ENCODE measurements at regions not wholly inside any gene's neighbourhood (a gene's known extent, or its start where the extent isn't known, plus 50 kb on each side); places are given as distances from the start of the nearest gene placed in this dataset.

GRCh38 chr9:90012949-90013348, 408.1 kb downstream of the GADD45G start:
- no peaks in the 10 kb centered on the region for H3K9me3 ChIP-seq (ENCODE audit: control insufficient read depth, low read depth, low read length)
- no peak overlapping the region for H3K4me3 ChIP-seq (ENCODE audit: low read length)
- no peak overlapping the region for H3K27ac ChIP-seq (ENCODE audit: low read length)

GRCh38 chr9:90013778-90014177, 409.0 kb downstream of the GADD45G start:
- no peak overlapping the region for H3K27ac ChIP-seq (ENCODE audit: low read length)
- no peaks in the 10 kb centered on the region for H3K9me3 ChIP-seq (ENCODE audit: control insufficient read depth, low read depth, low read length)
- no peaks in the 10 kb centered on the region for H3K27me3 ChIP-seq (ENCODE audit: control insufficient read depth, insufficient read depth, low read length)
- H3K36me3 ChIP-seq (ENCODE audit: control insufficient read depth, low read depth, low read length), result no peaks in the 10 kb centered on the region
- no peak overlapping the region for H3K9ac ChIP-seq (ENCODE audit: low read length)
- no peaks in the 10 kb centered on the region for H3K4me1 ChIP-seq (ENCODE audit: control insufficient read depth, low read depth, low read length)
- no peak overlapping the region for H3K4me3 ChIP-seq (ENCODE audit: low read length)

More at GRCh38 chr9:90012949-90013348, 408.1 kb downstream of the GADD45G start:
- Histone ChIP-seq H3K9ac (ENCODE audit: low read length) (no peak overlapping the region), H3K36me3 (ENCODE audit: control insufficient read depth, low read depth, low read length) (no peaks in the 10 kb centered on the region), H3K4me1 (ENCODE audit: control insufficient read depth, low read depth, low read length) (peaks cover 5% of the 10 kb centered on the region), H3K27me3 (ENCODE audit: control insufficient read depth, insufficient read depth, low read length) (no peaks in the 10 kb centered on the region)

GRCh38 chr9:90014421-90014820, 409.6 kb downstream of the GADD45G start:
- Histone ChIP-seq H3K4me3 (ENCODE audit: low read length) (no peak overlapping the region), H3K9ac (ENCODE audit: low read length) (no peak overlapping the region), H3K27me3 (ENCODE audit: control insufficient read depth, insufficient read depth, low read length) (no peaks in the 10 kb centered on the region), H3K36me3 (ENCODE audit: control insufficient read depth, low read depth, low read length) (no peaks in the 10 kb centered on the region), H3K27ac (ENCODE audit: low read length) (no peak overlapping the region), H3K9me3 (ENCODE audit: control insufficient read depth, low read depth, low read length) (no peaks in the 10 kb centered on the region), H3K4me1 (ENCODE audit: control insufficient read depth, low read depth, low read length) (no peaks in the 10 kb centered on the region)

- H3K27ac ChIP-seq (ENCODE audit: low read length), result no peak overlapping the region
- no peaks in the 10 kb centered on the region for H3K9me3 ChIP-seq (ENCODE audit: control insufficient read depth, low read depth, low read length)
- H3K27me3 ChIP-seq (ENCODE audit: control insufficient read depth, insufficient read depth, low read length), result no peaks in the 10 kb centered on the region
- H3K4me3 ChIP-seq (ENCODE audit: low read length), result no peak overlapping the region
- no peak overlapping the region for H3K9ac ChIP-seq (ENCODE audit: low read length)
- no peaks in the 10 kb centered on the region for H3K4me1 ChIP-seq (ENCODE audit: control insufficient read depth, low read depth, low read length)
- H3K36me3 ChIP-seq (ENCODE audit: control insufficient read depth, low read depth, low read length), result no peaks in the 10 kb centered on the region
Observed at GRCh38 chr9:90016272-90016671, 411.5 kb downstream of the GADD45G start.

GRCh38 chr9:90017679-90018078, 412.9 kb downstream of the GADD45G start:
- Histone ChIP-seq H3K4me3 (ENCODE audit: low read length) (no peak overlapping the region), H3K27me3 (ENCODE audit: control insufficient read depth, insufficient read depth, low read length) (no peaks in the 10 kb centered on the region), H3K9ac (ENCODE audit: low read length) (no peak overlapping the region), H3K27ac (ENCODE audit: low read length) (no peak overlapping the region), H3K36me3 (ENCODE audit: control insufficient read depth, low read depth, low read length) (no peaks in the 10 kb centered on the region), H3K9me3 (ENCODE audit: control insufficient read depth, low read depth, low read length) (no peaks in the 10 kb centered on the region), H3K4me1 (ENCODE audit: control insufficient read depth, low read depth, low read length) (no peaks in the 10 kb centered on the region)

GRCh38 chr9:90018688-90019087, 413.9 kb downstream of the GADD45G start:
- no peaks in the 10 kb centered on the region for H3K36me3 ChIP-seq (ENCODE audit: control insufficient read depth, low read depth, low read length)
- no peaks in the 10 kb centered on the region for H3K9me3 ChIP-seq (ENCODE audit: control insufficient read depth, low read depth, low read length)
- H3K27me3 ChIP-seq (ENCODE audit: control insufficient read depth, insufficient read depth, low read length), result no peaks in the 10 kb centered on the region

GRCh38 chr9:90019626-90020025, 414.8 kb downstream of the GADD45G start:
- H3K9ac ChIP-seq (ENCODE audit: low read length), result no peak overlapping the region
- H3K4me1 ChIP-seq (ENCODE audit: control insufficient read depth, low read depth, low read length), result no peaks in the 10 kb centered on the region
- H3K36me3 ChIP-seq (ENCODE audit: control insufficient read depth, low read depth, low read length), result no peaks in the 10 kb centered on the region
- H3K27ac ChIP-seq (ENCODE audit: low read length), result no peak overlapping the region
- H3K9me3 ChIP-seq (ENCODE audit: control insufficient read depth, low read depth, low read length), result no peaks in the 10 kb centered on the region
- no peaks in the 10 kb centered on the region for H3K27me3 ChIP-seq (ENCODE audit: control insufficient read depth, insufficient read depth, low read length)
- H3K4me3 ChIP-seq (ENCODE audit: low read length), result no peak overlapping the region

More at GRCh38 chr9:90018688-90019087, 413.9 kb downstream of the GADD45G start:
- no peak overlapping the region for H3K9ac ChIP-seq (ENCODE audit: low read length)
- H3K4me1 ChIP-seq (ENCODE audit: control insufficient read depth, low read depth, low read length), result no peaks in the 10 kb centered on the region
- no peak overlapping the region for H3K27ac ChIP-seq (ENCODE audit: low read length)
- no peak overlapping the region for H3K4me3 ChIP-seq (ENCODE audit: low read length)

GRCh38 chr9:90020276-90020871, 415.6 kb downstream of the GADD45G start:
- Histone ChIP-seq H3K4me3 (ENCODE audit: low read length) (no peak overlapping the region), H3K9ac (ENCODE audit: low read length) (no peak overlapping the region), H3K4me1 (ENCODE audit: control insufficient read depth, low read depth, low read length) (no peaks in the 10 kb centered on the region), H3K27ac (ENCODE audit: low read length) (no peak overlapping the region), H3K27me3 (ENCODE audit: control insufficient read depth, insufficient read depth, low read length) (no peaks in the 10 kb centered on the region), H3K9me3 (ENCODE audit: control insufficient read depth, low read depth, low read length) (no peaks in the 10 kb centered on the region), H3K36me3 (ENCODE audit: control insufficient read depth, low read depth, low read length) (no peaks in the 10 kb centered on the region)

- H3K27me3 ChIP-seq (ENCODE audit: control insufficient read depth, insufficient read depth, low read length), result no peaks in the 10 kb centered on the region
- no peaks in the 10 kb centered on the region for H3K9me3 ChIP-seq (ENCODE audit: control insufficient read depth, low read depth, low read length)
- H3K4me3 ChIP-seq (ENCODE audit: low read length), result no peak overlapping the region
- H3K27ac ChIP-seq (ENCODE audit: low read length), result no peak overlapping the region
- no peaks in the 10 kb centered on the region for H3K36me3 ChIP-seq (ENCODE audit: control insufficient read depth, low read depth, low read length)
- H3K4me1 ChIP-seq (ENCODE audit: control insufficient read depth, low read depth, low read length), result peaks cover 6% of the 10 kb centered on the region
- no peak overlapping the region for H3K9ac ChIP-seq (ENCODE audit: low read length)
Observed at GRCh38 chr9:90021216-90021906, 416.5 kb downstream of the GADD45G start.

- Histone ChIP-seq H3K4me3 (ENCODE audit: low read length) (no peak overlapping the region), H3K27me3 (ENCODE audit: control insufficient read depth, insufficient read depth, low read length) (no peaks in the 10 kb centered on the region), H3K36me3 (ENCODE audit: control insufficient read depth, low read depth, low read length) (no peaks in the 10 kb centered on the region), H3K9me3 (ENCODE audit: control insufficient read depth, low read depth, low read length) (no peaks in the 10 kb centered on the region), H3K27ac (ENCODE audit: low read length) (no peak overlapping the region), H3K9ac (ENCODE audit: low read length) (no peak overlapping the region), H3K4me1 (ENCODE audit: control insufficient read depth, low read depth, low read length) (peaks cover 17% of the 10 kb centered on the region)
Observed at GRCh38 chr9:90022474-90022873, 417.7 kb downstream of the GADD45G start.

GRCh38 chr9:90023861-90024260, 419.0 kb downstream of the GADD45G start:
- no peaks in the 10 kb centered on the region for H3K27me3 ChIP-seq (ENCODE audit: control insufficient read depth, insufficient read depth, low read length)
- H3K4me3 ChIP-seq (ENCODE audit: low read length), result no peak overlapping the region
- H3K9me3 ChIP-seq (ENCODE audit: control insufficient read depth, low read depth, low read length), result no peaks in the 10 kb centered on the region
- H3K27ac ChIP-seq (ENCODE audit: low read length), result no peak overlapping the region
- H3K36me3 ChIP-seq (ENCODE audit: control insufficient read depth, low read depth, low read length), result no peaks in the 10 kb centered on the region
- H3K9ac ChIP-seq (ENCODE audit: low read length), result no peak overlapping the region
- H3K4me1 ChIP-seq (ENCODE audit: control insufficient read depth, low read depth, low read length), result peaks cover 17% of the 10 kb centered on the region

GRCh38 chr9:90024409-90024808, 419.6 kb downstream of the GADD45G start:
- H3K9me3 ChIP-seq (ENCODE audit: control insufficient read depth, low read depth, low read length), result no peaks in the 10 kb centered on the region
- H3K27ac ChIP-seq (ENCODE audit: low read length), result no peak overlapping the region
- H3K36me3 ChIP-seq (ENCODE audit: control insufficient read depth, low read depth, low read length), result no peaks in the 10 kb centered on the region
- no peaks in the 10 kb centered on the region for H3K27me3 ChIP-seq (ENCODE audit: control insufficient read depth, insufficient read depth, low read length)
- peaks cover 17% of the 10 kb centered on the region for H3K4me1 ChIP-seq (ENCODE audit: control insufficient read depth, low read depth, low read length)
- no peak overlapping the region for H3K4me3 ChIP-seq (ENCODE audit: low read length)
- no peak overlapping the region for H3K9ac ChIP-seq (ENCODE audit: low read length)
